ENCODE measurements at regions not wholly inside any gene's neighbourhood (a gene's known extent, or its start where the extent isn't known, plus 50 kb on each side); places are given as distances from the start of the nearest gene placed in this dataset.

DNA sequence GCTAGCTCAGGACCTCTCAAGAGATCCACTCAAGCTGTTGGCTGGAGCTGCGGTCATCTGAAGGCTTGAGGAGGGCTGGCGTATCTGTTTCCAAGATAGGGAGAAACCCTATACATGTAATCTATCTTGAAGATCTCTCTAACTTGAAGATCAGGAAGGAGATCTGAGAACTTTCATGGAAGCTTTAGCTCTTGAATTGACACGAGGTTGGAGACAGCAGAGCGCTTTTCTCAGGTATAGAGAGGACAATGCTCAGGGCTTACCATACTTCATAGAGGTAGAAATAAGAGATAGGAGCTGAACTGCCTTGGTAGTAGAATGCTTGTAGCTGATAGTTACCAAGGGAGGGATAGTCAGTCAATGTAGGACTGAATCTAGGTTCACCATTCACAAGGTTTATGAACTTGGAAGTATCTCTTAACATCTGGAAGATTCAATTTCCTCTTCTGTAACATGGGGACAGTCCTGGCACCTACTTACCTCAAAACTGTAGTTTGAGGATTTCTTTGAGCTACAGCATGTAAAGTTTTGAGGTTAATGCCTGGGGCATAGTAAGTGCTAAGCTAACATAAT lies 267.0 kb upstream of the MAF start (continued):
- TF ChIP-seq ZNF138 (CRISPR knock-in tag; conservative IDR thresholded peaks at IDR 0.05) (no peak), ZNF121 (CRISPR knock-in tag; IDR thresholded peaks at IDR 0.05) (no peak)
- TF ChIP-seq, protein P1, sequence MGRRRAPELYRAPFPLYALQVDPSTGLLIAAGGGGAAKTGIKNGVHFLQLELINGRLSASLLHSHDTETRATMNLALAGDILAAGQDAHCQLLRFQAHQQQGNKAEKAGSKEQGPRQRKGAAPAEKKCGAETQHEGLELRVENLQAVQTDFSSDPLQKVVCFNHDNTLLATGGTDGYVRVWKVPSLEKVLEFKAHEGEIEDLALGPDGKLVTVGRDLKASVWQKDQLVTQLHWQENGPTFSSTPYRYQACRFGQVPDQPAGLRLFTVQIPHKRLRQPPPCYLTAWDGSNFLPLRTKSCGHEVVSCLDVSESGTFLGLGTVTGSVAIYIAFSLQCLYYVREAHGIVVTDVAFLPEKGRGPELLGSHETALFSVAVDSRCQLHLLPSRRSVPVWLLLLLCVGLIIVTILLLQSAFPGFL (CRISPR knock-in tag; IDR thresholded peaks at IDR 0.05; ENCODE audit: borderline replicate concordance) = no peak

DNA sequence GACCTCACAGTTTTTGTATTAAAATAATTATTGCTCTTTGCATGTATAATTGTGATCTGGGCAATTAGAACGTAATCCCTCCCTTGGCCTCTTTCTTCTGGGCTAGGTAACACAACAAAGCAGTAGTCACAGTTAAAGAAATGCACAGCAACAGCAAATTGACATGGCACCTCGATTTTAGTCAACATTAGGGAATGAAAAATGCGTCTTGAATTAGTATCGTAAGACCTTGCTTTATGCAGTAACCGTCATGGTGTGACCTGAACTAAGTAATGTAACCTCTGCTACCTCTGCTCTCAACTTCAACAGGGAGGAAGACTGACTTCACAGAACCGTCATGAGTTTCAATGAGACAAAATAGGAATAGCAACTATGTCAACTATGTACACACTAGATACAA lies 265.4 kb upstream of the MAF start:
- no peaks in the 10 kb centered on the region for H3K4me1 Mint-ChIP-seq

DNA sequence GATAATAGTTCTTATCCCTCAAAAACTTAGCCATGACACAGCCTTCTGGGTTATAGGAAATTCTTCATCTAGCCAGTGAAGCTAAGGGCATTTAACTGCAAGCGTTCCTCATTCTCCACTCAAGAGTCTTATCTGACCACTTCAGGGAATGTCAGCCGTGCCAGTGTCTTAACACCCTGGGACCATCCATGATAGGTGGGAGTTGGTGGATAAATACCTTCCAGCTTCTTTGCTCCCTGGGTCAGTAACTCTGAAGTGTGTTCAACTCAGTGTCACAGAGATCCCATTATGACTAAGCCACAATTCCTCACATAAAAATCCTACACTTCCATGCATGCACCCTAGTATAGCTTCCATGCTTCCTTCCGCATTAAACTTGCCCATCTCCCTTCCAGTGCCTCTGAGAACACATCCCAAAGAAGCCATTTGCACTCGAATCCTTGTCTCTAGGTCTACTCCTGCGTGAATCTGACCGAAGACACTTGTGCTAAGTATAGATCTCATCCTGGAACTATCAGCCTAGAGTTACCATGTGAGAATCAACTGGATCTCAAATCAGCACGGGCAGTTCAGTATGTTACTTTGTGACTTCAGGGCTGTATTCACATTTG lies 264.3 kb upstream of the MAF start:
- TF ChIP-seq ZNF138 (CRISPR knock-in tag; conservative IDR thresholded peaks at IDR 0.05) = no peak
- no peak for TF ChIP-seq ZNF396 (CRISPR knock-in tag; IDR thresholded peaks at IDR 0.05; ENCODE audit: borderline replicate concordance)
- TF ChIP-seq, protein P2, sequence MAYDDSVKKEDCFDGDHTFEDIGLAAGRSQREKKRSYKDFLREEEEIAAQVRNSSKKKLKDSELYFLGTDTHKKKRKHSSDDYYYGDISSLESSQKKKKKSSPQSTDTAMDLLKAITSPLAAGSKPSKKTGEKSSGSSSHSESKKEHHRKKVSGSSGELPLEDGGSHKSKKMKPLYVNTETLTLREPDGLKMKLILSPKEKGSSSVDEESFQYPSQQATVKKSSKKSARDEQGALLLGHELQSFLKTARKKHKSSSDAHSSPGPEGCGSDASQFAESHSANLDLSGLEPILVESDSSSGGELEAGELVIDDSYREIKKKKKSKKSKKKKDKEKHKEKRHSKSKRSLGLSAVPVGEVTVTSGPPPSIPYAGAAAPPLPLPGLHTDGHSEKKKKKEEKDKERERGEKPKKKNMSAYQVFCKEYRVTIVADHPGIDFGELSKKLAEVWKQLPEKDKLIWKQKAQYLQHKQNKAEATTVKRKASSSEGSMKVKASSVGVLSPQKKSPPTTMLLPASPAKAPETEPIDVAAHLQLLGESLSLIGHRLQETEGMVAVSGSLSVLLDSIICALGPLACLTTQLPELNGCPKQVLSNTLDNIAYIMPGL (CRISPR knock-in tag; IDR thresholded peaks at IDR 0.05) = no peak
- TF ChIP-seq TCF7 (CRISPR knock-in tag; IDR thresholded peaks at IDR 0.05; ENCODE audit: low read depth) = no peak
- no peak for TF ChIP-seq GTF2I (CRISPR knock-in tag; conservative IDR thresholded peaks at IDR 0.05)
- no peak for TF ChIP-seq NFYB (CRISPR knock-in tag; conservative IDR thresholded peaks at IDR 0.05; ENCODE audit: low read depth)
- no peak for TF ChIP-seq PRRX2 (CRISPR knock-in tag; IDR thresholded peaks at IDR 0.05)
- TF ChIP-seq, protein P3, sequence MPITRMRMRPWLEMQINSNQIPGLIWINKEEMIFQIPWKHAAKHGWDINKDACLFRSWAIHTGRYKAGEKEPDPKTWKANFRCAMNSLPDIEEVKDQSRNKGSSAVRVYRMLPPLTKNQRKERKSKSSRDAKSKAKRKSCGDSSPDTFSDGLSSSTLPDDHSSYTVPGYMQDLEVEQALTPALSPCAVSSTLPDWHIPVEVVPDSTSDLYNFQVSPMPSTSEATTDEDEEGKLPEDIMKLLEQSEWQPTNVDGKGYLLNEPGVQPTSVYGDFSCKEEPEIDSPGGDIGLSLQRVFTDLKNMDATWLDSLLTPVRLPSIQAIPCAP (CRISPR knock-in tag; IDR thresholded peaks at IDR 0.05) = no peak
- TF ChIP-seq NFE2L1 (CRISPR knock-in tag; IDR thresholded peaks at IDR 0.05) = no peak
- no peak for TF ChIP-seq JUN (CRISPR knock-in tag; IDR thresholded peaks at IDR 0.05)
- TF ChIP-seq, protein P4, sequence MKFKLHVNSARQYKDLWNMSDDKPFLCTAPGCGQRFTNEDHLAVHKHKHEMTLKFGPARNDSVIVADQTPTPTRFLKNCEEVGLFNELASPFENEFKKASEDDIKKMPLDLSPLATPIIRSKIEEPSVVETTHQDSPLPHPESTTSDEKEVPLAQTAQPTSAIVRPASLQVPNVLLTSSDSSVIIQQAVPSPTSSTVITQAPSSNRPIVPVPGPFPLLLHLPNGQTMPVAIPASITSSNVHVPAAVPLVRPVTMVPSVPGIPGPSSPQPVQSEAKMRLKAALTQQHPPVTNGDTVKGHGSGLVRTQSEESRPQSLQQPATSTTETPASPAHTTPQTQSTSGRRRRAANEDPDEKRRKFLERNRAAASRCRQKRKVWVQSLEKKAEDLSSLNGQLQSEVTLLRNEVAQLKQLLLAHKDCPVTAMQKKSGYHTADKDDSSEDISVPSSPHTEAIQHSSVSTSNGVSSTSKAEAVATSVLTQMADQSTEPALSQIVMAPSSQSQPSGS (CRISPR knock-in tag; IDR thresholded peaks at IDR 0.05; ENCODE audit: borderline replicate concordance, low read depth) = no peak
- TF ChIP-seq CREM (CRISPR knock-in tag; IDR thresholded peaks at IDR 0.05) = no peak
- TF ChIP-seq ZNF423 (CRISPR knock-in tag; IDR thresholded peaks at IDR 0.05) = no peak
- no peak for TF ChIP-seq SP1 (CRISPR knock-in tag; conservative IDR thresholded peaks at IDR 0.05)
- ATAC-seq (no peak), DNase-seq (ENCODE audit: low spot score) (no peak)
- H3K4me3 Mint-ChIP-seq = no peak overlapping the region
- ChIA-PET CTCF (interaction anchor here (0.7 kb wide), 1 partner anchor 579 kb away, joined by 3 read pairs; no protein-coding TSS in a partner anchor), POLR2A (no interaction called here)
- no peaks in the 10 kb centered on the region for H3K4me1 Mint-ChIP-seq
- no peaks in the 10 kb centered on the region; the same call in 1 of the 2 replicates for H3K9me3 Mint-ChIP-seq
- H3K27ac Mint-ChIP-seq = no peak overlapping the region
- no peaks in the 10 kb centered on the region for H3K36me3 Mint-ChIP-seq
- H3K27me3 Mint-ChIP-seq (ENCODE audit: low read depth) = no peaks in the 10 kb centered on the region

More for the DNA sequence above, 265.4 kb upstream of the MAF start:
- DNase-seq (ENCODE audit: low spot score) (no peak), ATAC-seq (no peak)
- ChIA-PET POLR2A (no interaction called here), CTCF (no interaction called here)
- no peak overlapping the region for H3K27ac Mint-ChIP-seq
- no peak overlapping the region for H3K4me3 Mint-ChIP-seq
- H3K27me3 Mint-ChIP-seq (ENCODE audit: low read depth) = no peaks in the 10 kb centered on the region
- no peaks in the 10 kb centered on the region; the same call in 1 of the 2 replicates for H3K9me3 Mint-ChIP-seq
- TF ChIP-seq, protein P3 (CRISPR knock-in tag; IDR thresholded peaks at IDR 0.05) = no peak
- no peak for TF ChIP-seq PRRX2 (CRISPR knock-in tag; IDR thresholded peaks at IDR 0.05)
- TF ChIP-seq ZNF317 (CRISPR knock-in tag; IDR thresholded peaks at IDR 0.05; ENCODE audit: borderline replicate concordance, low read depth) = no peak
- no peak for TF ChIP-seq RELA (CRISPR knock-in tag; IDR thresholded peaks at IDR 0.05; ENCODE audit: borderline replicate concordance)
- TF ChIP-seq JUN (CRISPR knock-in tag; IDR thresholded peaks at IDR 0.05) = no peak
- no peaks in the 10 kb centered on the region for H3K36me3 Mint-ChIP-seq

Measured in WTC11 (cell line).